CD4-positive, alpha-beta T cell treated with Interleukin-17A for 1 hour (primary cell): ENCODE measurements at regions not wholly inside any gene's neighbourhood (a gene's known extent, or its start where the extent isn't known, plus 50 kb on each side); places are given as distances from the start of the nearest gene placed in this dataset.

Experiments
- DNase-seq: peaks from one replicate; pipeline ENCODE4 v3.0.0-alpha.2; 2020

- DNase-seq = no peak
Measured at GRCh38 chr9:72428329-72428728, 63.3 kb upstream of the ZFAND5 start.

GRCh38 chr9:72427801-72428200 is 62.8 kb upstream of the ZFAND5 start:
- DNase-seq = no peak

- DNase-seq = peak; percentile 11
Measured at GRCh38 chr9:72424131-72424530, 59.1 kb upstream of the ZFAND5 start.

- DNase-seq = no peak
Measured at GRCh38 chr9:72422214-72422613, 57.2 kb upstream of the ZFAND5 start.

GRCh38 chr9:72420783-72421182 is 55.8 kb upstream of the ZFAND5 start:
- DNase-seq = no peak

- DNase-seq = no peak
Measured at GRCh38 chr9:72415948-72416347, 50.9 kb upstream of the ZFAND5 start.

GRCh38 chr9:72415163-72415562 is 50.2 kb upstream of the ZFAND5 start:
- no peak for DNase-seq
